Peyer's patch (tissue), 4 donors: ENCODE measurements at regions not wholly inside any gene's neighbourhood (a gene's known extent, or its start where the extent isn't known, plus 50 kb on each side); places are given as distances from the start of the nearest gene placed in this dataset.

ENCODE experiments used
- CTCF ChIP-seq, 6 experiments: fragments of 450-650 bp in 4 of 6; fragments of 200-600 bp in 2 of 6; sonication (generic) in 1 of 6; IDR thresholded peaks; one replicate each; pipeline ENCODE4 v1.5.1; 2017 to 2019; ENCODE audit warnings: antibody characterized with exemption in 6 of 6, mild to moderate bottlenecking in 3 of 6, moderate library complexity in 1 of 6
- POLR2A ChIP-seq, 2 donors: fragments of 450-650 bp; IDR thresholded peaks; one replicate each; pipeline ENCODE4 v1.5.1; 2017; ENCODE audit warnings: antibody characterized with exemption in 2 of 2, mild to moderate bottlenecking in 2 of 2, moderate library complexity in 2 of 2

- no peak for TF ChIP-seq CTCF (IDR thresholded peaks at IDR 0.05)
- no peak for TF ChIP-seq POLR2A (IDR thresholded peaks at IDR 0.05)
Measured at GRCh38 chr4:95625020-95625419, 76.2 kb upstream of the UNC5C start.
